Fibroblast of the aortic adventitia (primary cell): ENCODE measurements at regions not wholly inside any gene's neighbourhood (a gene's known extent, or its start where the extent isn't known, plus 50 kb on each side); places are given as distances from the start of the nearest gene placed in this dataset.
"Not testable (repeated sequence)": the region's sequence is repeated elsewhere in the genome, so short reads cannot be mapped to it uniquely, and the experiment has no call there.

Experiments
- DNase-seq: peaks from one replicate; pipeline ENCODE4 v3.0.0-alpha.2; 2010; ENCODE audit warnings: low read depth
- H3K4me3 ChIP-seq: 2 replicates; pipeline ENCODE4 v1.5.1; 2011; ENCODE audit warnings: low read depth, mild to moderate bottlenecking, control low read depth, low read length, moderate library complexity
- TF ChIP-seq, protein P1 (sequence below): IDR thresholded peaks from 2 replicates; pipeline ENCODE4 v1.5.1; 2011; ENCODE audit warnings: mild to moderate bottlenecking, low read length, control low read depth, inconsistent platforms; ENCODE audit not compliant: insufficient read depth

DNA sequence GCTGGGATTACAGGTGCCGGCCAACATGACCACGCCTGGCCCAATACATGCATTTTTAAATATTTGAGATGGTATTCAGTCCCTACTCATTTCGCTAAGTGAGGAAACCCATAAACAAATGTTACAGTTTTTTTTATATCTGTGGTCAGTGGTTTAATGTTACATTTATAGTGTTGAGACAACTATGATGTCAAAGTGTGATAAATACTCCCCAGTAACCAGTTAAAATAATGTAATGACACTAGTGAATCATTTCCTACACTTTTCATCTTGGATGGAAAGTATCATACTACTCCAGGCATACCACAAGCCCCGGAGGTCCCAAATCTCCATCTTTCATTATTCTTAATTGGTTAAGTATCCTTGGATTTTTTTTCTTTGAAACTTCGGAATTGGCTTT, 87.5 kb upstream of the KIF26B start:
- peak; percentile 13 for DNase-seq
- TF ChIP-seq, protein P1, sequence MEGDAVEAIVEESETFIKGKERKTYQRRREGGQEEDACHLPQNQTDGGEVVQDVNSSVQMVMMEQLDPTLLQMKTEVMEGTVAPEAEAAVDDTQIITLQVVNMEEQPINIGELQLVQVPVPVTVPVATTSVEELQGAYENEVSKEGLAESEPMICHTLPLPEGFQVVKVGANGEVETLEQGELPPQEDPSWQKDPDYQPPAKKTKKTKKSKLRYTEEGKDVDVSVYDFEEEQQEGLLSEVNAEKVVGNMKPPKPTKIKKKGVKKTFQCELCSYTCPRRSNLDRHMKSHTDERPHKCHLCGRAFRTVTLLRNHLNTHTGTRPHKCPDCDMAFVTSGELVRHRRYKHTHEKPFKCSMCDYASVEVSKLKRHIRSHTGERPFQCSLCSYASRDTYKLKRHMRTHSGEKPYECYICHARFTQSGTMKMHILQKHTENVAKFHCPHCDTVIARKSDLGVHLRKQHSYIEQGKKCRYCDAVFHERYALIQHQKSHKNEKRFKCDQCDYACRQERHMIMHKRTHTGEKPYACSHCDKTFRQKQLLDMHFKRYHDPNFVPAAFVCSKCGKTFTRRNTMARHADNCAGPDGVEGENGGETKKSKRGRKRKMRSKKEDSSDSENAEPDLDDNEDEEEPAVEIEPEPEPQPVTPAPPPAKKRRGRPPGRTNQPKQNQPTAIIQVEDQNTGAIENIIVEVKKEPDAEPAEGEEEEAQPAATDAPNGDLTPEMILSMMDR, result no peak
- no peak overlapping the region for H3K4me3 ChIP-seq

DNA sequence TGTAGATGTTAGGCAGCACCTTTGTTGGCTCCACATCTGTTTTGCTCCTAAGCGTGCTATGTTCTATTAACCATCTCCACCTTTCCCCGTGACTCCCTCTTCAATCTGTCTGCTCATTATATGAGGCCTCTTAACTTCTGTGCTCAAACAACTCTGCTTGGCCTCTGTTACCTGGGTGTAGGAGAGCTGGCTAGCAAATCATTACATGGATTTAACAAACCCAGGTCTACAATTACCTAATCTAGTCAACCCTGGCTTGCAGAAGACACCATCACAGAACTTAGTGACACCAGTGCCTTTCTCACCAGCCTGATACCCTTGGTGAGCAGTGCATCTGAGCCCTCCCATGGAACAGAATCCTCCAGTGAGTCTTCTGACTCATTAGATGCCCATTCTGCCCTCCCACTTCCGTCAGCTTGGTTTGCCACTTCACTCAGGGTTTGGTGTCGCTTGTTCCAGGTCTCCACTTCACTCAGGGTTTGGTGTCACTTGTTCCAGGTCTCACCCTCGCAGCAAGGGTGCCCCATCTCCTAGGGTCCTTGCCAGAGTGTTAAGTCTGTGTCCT, 92.0 kb upstream of the KIF26B start:
- DNase-seq, result no peak
- H3K4me3 ChIP-seq, result no peak overlapping the region
- TF ChIP-seq, protein P1, result no peak

DNA sequence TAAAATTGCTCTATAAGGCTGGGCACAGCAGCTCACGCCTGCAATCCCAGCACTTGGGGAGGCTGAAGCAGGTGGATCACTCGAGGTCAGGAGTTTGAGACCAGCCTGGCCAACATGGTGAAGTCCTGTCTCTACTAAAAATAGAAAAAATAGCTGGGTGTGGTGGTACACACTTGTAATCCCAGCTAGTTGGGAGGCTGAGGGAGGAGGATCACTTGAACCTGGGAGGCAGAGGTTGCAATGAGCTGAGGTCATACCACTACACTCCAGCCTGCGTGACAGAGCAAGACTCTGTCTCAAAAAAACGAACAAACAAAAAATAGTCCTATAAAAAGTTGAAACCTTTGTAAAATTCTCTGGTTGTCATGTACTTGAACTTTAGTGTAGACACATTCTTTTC, 93.0 kb upstream of the KIF26B start:
- not testable (repeated sequence) for DNase-seq, H3K4me3 ChIP-seq

- H3K4me3 ChIP-seq, result no peak overlapping the region
- peak; percentile 38 for DNase-seq
- TF ChIP-seq, protein P1, result no peak
These were observed 94.0 kb upstream of the KIF26B start for GRCh38 chr1:245060684-245061374.

DNA sequence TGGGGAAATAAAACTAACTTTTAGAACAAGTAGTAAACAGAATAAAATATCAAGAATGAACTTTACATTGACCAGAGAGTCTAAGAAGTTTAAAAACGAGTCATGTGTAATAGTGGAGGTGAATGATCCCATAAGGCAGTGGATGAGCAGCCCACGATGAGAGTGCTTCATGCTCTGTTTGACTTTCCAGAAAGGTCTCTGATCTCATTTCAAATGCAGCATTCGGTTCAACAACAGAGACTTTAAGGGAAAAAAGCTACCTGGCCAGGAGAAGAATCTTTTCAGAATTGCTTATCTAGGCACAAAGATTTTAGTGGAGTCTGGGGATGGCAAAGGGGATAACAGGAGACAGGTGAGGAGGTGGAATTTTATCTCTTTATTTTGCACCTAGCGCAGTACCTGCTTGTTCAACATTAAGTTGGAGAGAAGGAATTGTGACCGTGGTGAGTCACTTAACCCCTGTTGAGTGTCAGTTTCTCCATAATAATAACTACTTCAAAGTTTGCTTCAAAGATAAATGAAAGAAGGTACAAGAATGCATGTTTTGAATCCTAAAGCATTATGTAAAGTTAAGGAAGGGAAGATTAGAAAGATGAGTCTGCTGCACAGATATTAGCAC, 94.9 kb upstream of the KIF26B start:
- TF ChIP-seq, protein P1, result no peak
- DNase-seq, result no peak
- no peak overlapping the region for H3K4me3 ChIP-seq

- TF ChIP-seq, protein P1, result no peak
- DNase-seq, result no peak
- no peak overlapping the region for H3K4me3 ChIP-seq
These were observed 95.9 kb upstream of the KIF26B start for GRCh38 chr1:245058882-245059281.

DNA sequence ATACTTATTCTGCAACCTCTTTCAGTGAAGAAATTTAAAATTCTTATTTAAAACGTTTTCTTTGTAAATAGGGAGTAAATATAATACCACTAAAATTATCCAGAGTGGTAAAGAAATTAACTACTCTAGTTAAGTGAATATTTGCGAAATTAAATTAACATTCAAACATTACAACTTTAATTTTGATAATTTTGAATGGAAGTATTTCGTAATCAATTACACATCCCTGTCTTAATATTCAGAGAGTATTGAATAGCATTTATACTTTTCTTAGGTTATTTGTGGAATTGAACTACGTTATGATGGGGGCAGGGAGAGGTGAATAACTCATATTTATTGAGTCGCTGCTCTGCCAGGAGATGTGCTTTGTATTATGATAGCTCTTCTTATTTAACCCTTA, 96.3 kb upstream of the KIF26B start:
- H3K4me3 ChIP-seq, result no peak overlapping the region
- TF ChIP-seq, protein P1, result no peak
- DNase-seq, result no peak
